GM23248 (cell line): ENCODE measurements at regions not wholly inside any gene's neighbourhood (a gene's known extent, or its start where the extent isn't known, plus 50 kb on each side); places are given as distances from the start of the nearest gene placed in this dataset.

Experiments
- EZH2 ChIP-seq: fragments of 200-600 bp; sonication (generic); IDR thresholded peaks from 2 replicates; pipeline ENCODE4 v1.6.1; 2018; ENCODE audit warnings: antibody characterized with exemption, mild to moderate bottlenecking; ENCODE audit not compliant: insufficient read depth, poor library complexity, severe bottlenecking
- EZH2phosphoT487 ChIP-seq: fragments of 200-600 bp; sonication (generic); IDR thresholded peaks from 2 replicates; pipeline ENCODE4 v1.6.1; 2018; ENCODE audit warnings: antibody characterized with exemption, moderate library complexity, mild to moderate bottlenecking, low read depth; ENCODE audit not compliant: insufficient read depth

- TF ChIP-seq EZH2phosphoT487 (no peak), EZH2 (no peak)
Observed at GRCh38 chr13:99774644-99775043, 196.9 kb downstream of the ZIC5 start.
